Gastrocnemius medialis (tissue), 4 donors: ENCODE measurements at regions not wholly inside any gene's neighbourhood (a gene's known extent, or its start where the extent isn't known, plus 50 kb on each side); places are given as distances from the start of the nearest gene placed in this dataset.

Experiments used
- ATAC-seq, 2 donors: fragments of 150-250 bp; one replicate each; pipeline ENCODE4 v1.9.1; 2016
- DNase-seq, 2 donors: peaks; one replicate each; pipeline ENCODE4 v3.0.0-alpha.2; 2019
- H3K27ac ChIP-seq, 4 donors: fragments of 200-600 bp; sonication (generic); 1 replicate in 1 of 4; 2 replicates in 3 of 4; pipeline ENCODE4 v1.5.1; 2016 to 2018; ENCODE audit warnings: mild to moderate bottlenecking in 2 of 4, moderate library complexity in 1 of 4
- H3K27me3 ChIP-seq, 3 donors: fragments of 200-600 bp; sonication (generic) in 2 of 3; 1 replicate in 1 of 3; 2 replicates in 2 of 3; pipeline versions ENCODE4 v1.5.1 to v1.6.0; 2016 to 2019; ENCODE audit warnings: mild to moderate bottlenecking in 1 of 3, moderate library complexity in 1 of 3
- H3K36me3 ChIP-seq, 2 donors: fragments of 200-600 bp; sonication (generic) in 1 of 2; one replicate each; pipeline ENCODE4 v1.5.1; 2017 to 2018
- H3K4me1 ChIP-seq, 2 donors: fragments of 200-600 bp; sonication (generic) in 1 of 2; one replicate each; pipeline ENCODE4 v1.5.1; 2016 to 2017; ENCODE audit warnings: mild to moderate bottlenecking in 2 of 2
- H3K4me3 ChIP-seq, 4 donors: fragments of 200-600 bp; sonication (generic) in 3 of 4; 1 replicate in 1 of 4; 2 replicates in 3 of 4; pipeline ENCODE4 v1.5.1; 2016 to 2019; ENCODE audit warnings: mild to moderate bottlenecking in 2 of 4
- H3K9me3 ChIP-seq, 3 donors: fragments of 200-600 bp; sonication (generic) in 2 of 3; 1 replicate in 1 of 3; 2 replicates in 2 of 3; pipeline ENCODE4 v1.5.1; 2016 to 2019
- POLR2A ChIP-seq, 2 donors: fragments of 450-650 bp; IDR thresholded peaks; one replicate each; pipeline ENCODE4 v1.6.1; 2017; ENCODE audit warnings: antibody characterized with exemption in 2 of 2, mild to moderate bottlenecking in 2 of 2, moderate library complexity in 2 of 2
- in situ Hi-C, 4 donors: fragments of 200-750 bp; cut with MboI; loops; one replicate each; pipeline versions ENCODE4 v1.15.0 to v1.8.0; 2017; ENCODE audit warnings: low sequenced_read_pairs in 4 of 4
- intact Hi-C: fragments of 100-400 bp; cut with DNase I; formaldehyde crosslinking; loops from one replicate; pipeline ENCODE4 v1.15.1; 2023; ENCODE audit warnings: low total_unique reads
- TF ChIP-seq, protein P1 (sequence below), 5 experiments: fragments of 450-650 bp in 3 of 5; fragments of 200-600 bp in 2 of 5; sonication (generic) in 2 of 5; IDR thresholded peaks in 4 of 5; conservative IDR thresholded peaks in 1 of 5; 1 replicate in 4 of 5; 2 replicates in 1 of 5; pipeline ENCODE4 v1.5.1; 2016 to 2019; ENCODE audit warnings: antibody characterized with exemption in 5 of 5, mild to moderate bottlenecking in 3 of 5, moderate library complexity in 3 of 5

GRCh38 chr17:27153005-27153404 lies 140.9 kb upstream of the WSB1 start:
- Histone ChIP-seq H3K36me3 (no peaks in the 10 kb centered on the region), H3K4me3 (no peak overlapping the region), H3K4me1 (no peaks in the 10 kb centered on the region), H3K9me3 (no peaks in the 10 kb centered on the region), H3K27ac (no peak overlapping the region), H3K27me3 (no peaks in the 10 kb centered on the region)
- intact Hi-C loops: no loop called here
- DNase-seq (no peak), ATAC-seq (no peak)
- in situ Hi-C loops: no loop called here
- TF ChIP-seq, protein P1, sequence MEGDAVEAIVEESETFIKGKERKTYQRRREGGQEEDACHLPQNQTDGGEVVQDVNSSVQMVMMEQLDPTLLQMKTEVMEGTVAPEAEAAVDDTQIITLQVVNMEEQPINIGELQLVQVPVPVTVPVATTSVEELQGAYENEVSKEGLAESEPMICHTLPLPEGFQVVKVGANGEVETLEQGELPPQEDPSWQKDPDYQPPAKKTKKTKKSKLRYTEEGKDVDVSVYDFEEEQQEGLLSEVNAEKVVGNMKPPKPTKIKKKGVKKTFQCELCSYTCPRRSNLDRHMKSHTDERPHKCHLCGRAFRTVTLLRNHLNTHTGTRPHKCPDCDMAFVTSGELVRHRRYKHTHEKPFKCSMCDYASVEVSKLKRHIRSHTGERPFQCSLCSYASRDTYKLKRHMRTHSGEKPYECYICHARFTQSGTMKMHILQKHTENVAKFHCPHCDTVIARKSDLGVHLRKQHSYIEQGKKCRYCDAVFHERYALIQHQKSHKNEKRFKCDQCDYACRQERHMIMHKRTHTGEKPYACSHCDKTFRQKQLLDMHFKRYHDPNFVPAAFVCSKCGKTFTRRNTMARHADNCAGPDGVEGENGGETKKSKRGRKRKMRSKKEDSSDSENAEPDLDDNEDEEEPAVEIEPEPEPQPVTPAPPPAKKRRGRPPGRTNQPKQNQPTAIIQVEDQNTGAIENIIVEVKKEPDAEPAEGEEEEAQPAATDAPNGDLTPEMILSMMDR (IDR thresholded peaks at IDR 0.05 in 4 of 5, conservative IDR thresholded peaks at IDR 0.05 in 1 of 5): no peak
- no peak for TF ChIP-seq POLR2A (IDR thresholded peaks at IDR 0.05)

- Histone ChIP-seq H3K9me3 (no peaks in the 10 kb centered on the region), H3K27me3 (no peaks in the 10 kb centered on the region), H3K27ac (no peak overlapping the region), H3K36me3 (no peaks in the 10 kb centered on the region), H3K4me3 (no peak overlapping the region), H3K4me1 (no peaks in the 10 kb centered on the region)
- no peak for DNase-seq
- in situ Hi-C loops: no loop called here
- intact Hi-C loops: no loop called here
- no peak for ATAC-seq
- TF ChIP-seq POLR2A (IDR thresholded peaks at IDR 0.05): no peak
- TF ChIP-seq, protein P1 (IDR thresholded peaks at IDR 0.05 in 4 of 5, conservative IDR thresholded peaks at IDR 0.05 in 1 of 5): no peak
Observed at GRCh38 chr17:27155866-27156265, 138.0 kb upstream of the WSB1 start.

DNA sequence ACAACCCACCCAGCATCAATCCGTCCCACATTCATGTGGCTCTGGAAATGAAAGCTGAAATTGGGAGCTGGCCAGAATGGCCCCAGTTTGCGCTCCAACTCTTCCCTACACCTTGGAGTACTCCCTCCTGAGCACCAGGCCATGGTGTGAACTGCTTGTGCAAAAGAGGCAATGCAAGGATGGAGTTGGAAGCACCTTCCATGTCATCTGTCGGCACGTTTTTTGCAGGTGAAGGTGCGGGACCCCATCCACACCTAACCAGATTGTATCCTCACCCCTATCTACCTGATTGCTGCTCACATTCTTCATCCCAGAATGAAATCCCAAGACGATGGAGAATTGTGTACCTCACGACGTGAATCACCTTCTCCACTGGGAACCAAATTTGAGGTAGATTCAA lies 136.6 kb upstream of the WSB1 start:
- Histone ChIP-seq H3K9me3 (no peaks in the 10 kb centered on the region), H3K27ac (no peak overlapping the region), H3K4me3 (no peak overlapping the region), H3K36me3 (no peaks in the 10 kb centered on the region), H3K4me1 (no peaks in the 10 kb centered on the region), H3K27me3 (no peaks in the 10 kb centered on the region)
- intact Hi-C loops (no loop called here), in situ Hi-C loops (no loop called here)
- TF ChIP-seq, protein P1 (IDR thresholded peaks at IDR 0.05 in 4 of 5, conservative IDR thresholded peaks at IDR 0.05 in 1 of 5): no peak
- no peak for TF ChIP-seq POLR2A (IDR thresholded peaks at IDR 0.05)
- DNase-seq: no peak
- ATAC-seq: no peak

GRCh38 chr17:27157898-27158297 lies 136.0 kb upstream of the WSB1 start:
- Histone ChIP-seq H3K4me3 (no peak overlapping the region), H3K9me3 (no peaks in the 10 kb centered on the region), H3K36me3 (no peaks in the 10 kb centered on the region), H3K27me3 (no peaks in the 10 kb centered on the region), H3K27ac (no peak overlapping the region), H3K4me1 (no peaks in the 10 kb centered on the region)
- intact Hi-C loops (no loop called here), in situ Hi-C loops (no loop called here)
- ATAC-seq (no peak), DNase-seq (no peak)
- TF ChIP-seq, protein P1 (IDR thresholded peaks at IDR 0.05 in 4 of 5, conservative IDR thresholded peaks at IDR 0.05 in 1 of 5): no peak
- no peak for TF ChIP-seq POLR2A (IDR thresholded peaks at IDR 0.05)

DNA sequence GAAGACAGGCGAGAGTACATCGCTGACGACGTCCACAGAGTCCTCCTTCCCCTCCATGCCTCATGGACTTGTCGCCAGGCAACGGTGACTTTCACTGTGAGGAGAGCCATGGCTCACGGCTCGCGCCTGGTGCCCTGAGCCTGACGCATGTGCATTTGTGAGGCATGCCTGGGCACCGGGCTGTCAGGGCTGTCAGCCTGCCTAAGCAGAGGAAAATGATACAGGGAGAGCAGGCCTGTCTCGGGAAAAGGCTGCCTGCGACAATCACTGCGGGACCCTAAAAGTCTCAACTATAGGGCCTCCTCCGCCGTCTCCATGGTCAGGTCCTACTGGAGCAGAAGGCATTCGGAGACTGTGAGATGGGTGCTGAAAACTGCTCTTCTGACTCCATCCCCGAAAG lies 135.5 kb upstream of the WSB1 start:
- no peak overlapping the region for H3K27ac ChIP-seq
- intact Hi-C loops (no loop called here), in situ Hi-C loops (no loop called here)
- H3K9me3 ChIP-seq: no peaks in the 10 kb centered on the region
- no peak for ATAC-seq
- H3K27me3 ChIP-seq: no peaks in the 10 kb centered on the region
- no peak overlapping the region for H3K4me3 ChIP-seq
- no peaks in the 10 kb centered on the region for H3K4me1 ChIP-seq
- no peak for TF ChIP-seq POLR2A (IDR thresholded peaks at IDR 0.05)
- no peaks in the 10 kb centered on the region for H3K36me3 ChIP-seq
- DNase-seq: no peak
